NCI-H510A (cell line): ENCODE measurements at regions not wholly inside any gene's neighbourhood (a gene's known extent, or its start where the extent isn't known, plus 50 kb on each side); places are given as distances from the start of the nearest gene placed in this dataset.
A peak's percentile ranks its signal among the peaks of the same experiment; 100 is the strongest.

Experiments used
- DNase-seq: peaks from one replicate; lab custom pipeline; 2025; lab: John Stamatoyannopoulos, UW

GRCh38 chr4:136283977-136284376 is 1248.3 kb downstream of the PCDH18 start:
- no peak for DNase-seq

DNA sequence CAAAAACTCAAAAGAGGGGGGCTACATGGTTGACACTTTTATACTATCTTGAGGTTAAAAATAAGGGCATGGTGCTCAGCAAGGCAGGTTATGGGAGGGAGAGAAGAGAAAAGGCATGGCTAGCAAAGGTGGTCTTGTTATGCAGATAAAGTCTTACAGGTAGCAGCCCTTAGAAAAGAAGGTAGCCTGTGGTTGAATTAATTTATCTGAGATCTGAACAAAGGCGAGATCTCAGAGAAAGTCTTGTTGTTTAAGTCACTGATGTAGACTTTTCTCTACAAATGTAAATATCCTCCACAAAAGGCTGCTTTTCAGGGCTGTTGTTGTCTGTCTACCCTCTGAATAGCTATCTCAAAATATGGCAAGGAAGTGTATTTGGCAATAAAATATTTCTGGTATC is 1250.4 kb downstream of the PCDH18 start:
- no peak for DNase-seq

DNA sequence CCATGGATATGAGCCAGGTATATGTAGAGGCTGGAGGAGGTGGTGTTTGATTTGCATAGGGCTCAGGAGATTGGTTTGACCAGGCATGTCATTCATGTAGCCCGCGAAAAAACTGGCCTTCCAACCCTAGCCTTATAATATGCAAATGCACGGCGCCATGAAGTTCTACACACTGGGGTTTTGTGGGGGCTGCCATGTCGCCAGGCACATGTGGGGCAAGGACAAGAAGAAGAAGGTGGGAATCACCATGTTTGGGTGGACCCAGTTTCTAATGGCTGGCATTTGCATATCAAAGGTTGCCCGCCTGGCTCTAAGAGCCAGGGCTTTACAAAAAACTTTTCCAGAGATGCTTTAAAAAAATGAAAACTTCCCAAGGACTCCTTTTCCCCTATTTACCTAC is 1251.0 kb downstream of the PCDH18 start:
- no peak for DNase-seq

DNA sequence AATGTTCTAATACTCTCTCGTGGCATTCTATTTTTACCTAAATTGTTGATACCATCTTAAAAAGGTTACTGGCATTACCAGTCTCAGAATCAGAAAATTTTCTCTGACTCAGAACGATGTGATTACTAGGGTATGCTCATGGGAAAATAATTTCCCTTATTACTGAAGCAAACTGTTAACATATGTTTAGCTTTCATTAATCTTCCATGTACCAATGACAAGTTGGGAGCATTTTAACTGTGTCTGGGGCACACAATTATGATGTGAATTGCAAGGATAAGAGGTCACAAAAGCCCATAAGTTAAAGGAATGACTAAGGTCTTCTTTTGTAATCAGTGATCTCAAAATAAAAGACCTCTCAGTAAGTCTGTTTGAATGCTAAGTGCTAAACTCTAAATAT is 1254.6 kb downstream of the PCDH18 start:
- DNase-seq: no peak

- DNase-seq: peak; percentile 15
These were observed 1285.4 kb downstream of the PCDH18 start for GRCh38 chr4:136246876-136247275.

DNA sequence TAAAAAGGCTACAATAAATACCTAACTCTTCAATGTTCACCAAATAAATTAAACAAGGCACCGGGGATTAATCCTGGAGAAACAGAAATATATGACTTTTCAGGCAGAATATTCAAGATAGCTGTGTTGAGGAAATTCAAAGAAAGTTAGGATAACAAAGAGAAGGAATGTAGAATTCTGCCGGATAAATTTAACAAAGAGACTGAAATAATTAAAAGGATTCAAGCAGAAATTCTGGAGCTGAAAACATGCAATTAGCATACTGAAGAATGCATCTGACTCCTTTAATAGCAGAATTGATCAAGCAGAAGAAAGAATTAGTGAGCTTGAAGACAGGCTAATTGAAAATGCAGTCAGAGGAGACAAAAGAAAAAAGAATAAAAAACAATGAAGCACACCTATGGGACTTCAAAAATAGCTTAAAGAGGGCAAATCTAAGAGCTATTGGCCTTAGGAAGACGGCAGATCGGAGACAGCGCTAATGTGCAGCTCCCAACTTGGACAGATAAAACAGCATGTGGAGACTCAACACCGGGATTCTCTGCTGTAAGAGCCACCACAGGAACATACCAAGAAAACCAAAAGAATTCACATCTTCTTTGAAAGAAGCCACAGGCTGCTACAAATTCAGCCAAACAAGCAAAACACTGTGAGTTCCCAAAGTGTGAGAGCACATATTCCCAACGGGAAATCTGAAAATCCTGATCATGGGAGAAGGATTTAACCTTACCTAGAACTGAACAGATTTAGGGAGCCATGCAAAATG is 1290.9 kb downstream of the PCDH18 start:
- no peak for DNase-seq

- DNase-seq: no peak
These were observed 1305.0 kb downstream of the PCDH18 start for GRCh38 chr4:136227315-136227714.

GRCh38 chr4:136219592-136220125 is 1312.6 kb downstream of the PCDH18 start:
- no peak for DNase-seq

DNA sequence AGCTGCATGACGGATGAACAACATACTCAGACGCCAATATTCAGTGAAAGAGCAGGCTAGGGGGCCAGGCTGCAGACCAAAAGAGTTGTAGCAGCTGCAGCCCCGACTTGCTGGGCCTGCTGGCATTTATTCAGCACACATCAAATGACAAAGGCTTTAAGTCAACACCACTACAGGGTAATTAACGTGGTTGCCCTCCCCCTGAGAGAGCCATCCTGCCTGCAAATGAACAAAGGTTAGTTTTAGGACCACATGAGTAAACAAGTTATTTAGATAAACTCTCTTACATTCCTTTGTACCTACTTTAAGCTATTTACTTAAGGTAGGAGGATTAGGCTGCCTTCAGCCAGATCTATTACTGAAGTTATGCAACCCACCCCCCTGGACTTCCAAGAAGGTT is 1329.1 kb downstream of the PCDH18 start:
- no peak for DNase-seq

DNA sequence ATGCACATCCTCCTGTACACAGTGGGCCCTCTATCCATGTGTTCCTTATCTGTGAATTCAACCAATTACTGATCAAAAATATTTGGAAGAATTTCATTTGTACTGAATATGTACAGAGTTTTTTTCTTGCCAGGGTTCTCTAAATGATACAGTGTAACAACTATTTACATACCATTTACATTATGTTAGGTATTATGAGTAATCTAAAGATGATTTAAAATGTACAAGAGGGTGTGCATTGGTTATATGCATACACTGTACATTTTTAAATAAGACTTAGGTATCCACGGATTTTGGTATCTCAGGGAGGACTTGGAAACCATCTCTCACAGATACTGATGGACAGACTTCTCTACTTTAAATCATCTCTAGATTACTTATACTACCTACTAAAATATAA is 1333.9 kb downstream of the PCDH18 start:
- no peak for DNase-seq

- no peak for DNase-seq
These were observed 1337.3 kb downstream of the PCDH18 start for GRCh38 chr4:136194962-136195361.

GRCh38 chr4:136186650-136187049 is 1345.6 kb downstream of the PCDH18 start:
- no peak for DNase-seq

DNA sequence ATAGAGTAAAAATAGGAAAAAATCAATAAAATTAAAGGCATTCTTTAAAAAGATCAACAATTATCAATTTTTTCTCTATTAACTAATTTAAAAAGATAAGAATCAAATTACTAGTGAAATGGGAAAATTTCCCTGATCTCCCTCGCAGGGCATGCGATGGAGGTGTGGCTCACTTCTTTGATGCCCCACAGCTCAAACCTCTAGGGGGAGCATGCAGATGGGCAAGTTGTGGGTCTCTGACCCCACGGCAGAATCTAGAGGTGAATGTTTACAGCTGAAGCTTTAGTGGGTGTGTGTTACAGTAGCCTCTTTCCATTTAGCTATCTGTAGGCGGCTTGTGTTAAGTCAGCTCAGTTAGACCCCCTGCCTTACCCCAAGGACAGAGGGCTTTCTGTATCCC is 1348.8 kb downstream of the PCDH18 start:
- DNase-seq: no peak

- DNase-seq: no peak
These were observed 1375.3 kb downstream of the PCDH18 start for GRCh38 chr4:136156947-136157346.

GRCh38 chr4:136150046-136150445 is 1382.2 kb downstream of the PCDH18 start:
- DNase-seq: no peak

DNA sequence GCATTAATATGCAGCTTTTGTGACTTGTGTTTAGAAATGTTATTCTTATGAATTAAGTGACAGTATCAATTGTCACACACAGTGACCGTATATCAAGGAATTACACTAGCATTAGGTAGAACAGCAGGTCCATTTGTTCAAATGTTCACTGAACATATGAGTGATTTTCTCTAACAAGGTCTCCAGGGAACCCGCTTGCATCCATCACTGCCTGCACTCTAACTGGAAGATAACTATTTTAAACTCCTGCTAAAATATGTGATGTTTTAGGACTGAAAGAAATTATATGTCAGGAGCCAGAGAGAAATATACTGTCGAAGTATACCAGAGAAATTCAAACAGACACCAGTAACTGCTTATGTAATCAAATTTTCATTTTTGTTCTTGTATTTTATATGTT is 1395.7 kb downstream of the PCDH18 start:
- DNase-seq: no peak

DNA sequence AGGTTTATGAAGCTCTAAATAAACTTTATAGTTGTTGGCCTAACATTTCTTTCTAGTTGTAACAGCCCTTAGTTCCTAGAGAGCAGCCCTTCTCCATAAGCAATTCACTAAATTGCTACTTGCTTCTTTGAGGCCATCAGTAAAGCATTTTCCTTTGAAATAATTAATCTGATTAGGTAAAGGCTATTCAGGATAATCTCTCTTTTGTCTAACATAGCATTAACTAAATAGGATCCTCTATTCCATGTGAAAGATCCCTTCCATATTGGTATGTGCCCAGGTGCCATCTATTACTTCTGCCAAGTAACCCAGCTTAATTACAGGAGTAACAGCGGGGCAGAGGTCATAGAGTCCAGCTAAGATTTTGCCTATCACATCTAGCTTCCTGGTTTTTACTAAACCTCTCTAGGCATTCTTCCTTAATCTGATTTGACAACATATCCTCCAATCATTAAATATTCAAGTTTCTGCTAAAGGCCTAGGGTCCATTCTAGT is 1408.0 kb downstream of the PCDH18 start:
- DNase-seq: no peak

DNA sequence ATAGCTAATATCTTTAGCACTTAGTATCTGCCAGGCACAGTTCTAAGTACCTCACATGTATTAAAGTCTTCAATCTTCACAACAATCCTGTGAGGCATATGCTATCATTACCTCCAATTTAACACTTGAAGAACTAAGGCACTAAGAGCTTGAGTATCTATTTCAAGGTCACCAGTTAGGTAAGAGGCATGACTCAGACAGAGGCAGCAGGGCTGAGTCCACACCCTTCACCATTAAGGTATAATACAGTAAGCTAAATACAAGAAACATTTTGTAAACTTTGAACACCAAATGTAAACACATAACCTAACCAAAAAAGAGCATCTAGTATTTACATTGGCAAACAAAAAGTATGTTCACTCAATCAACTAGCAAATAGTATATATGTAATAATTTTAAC is 1410.9 kb downstream of the PCDH18 start:
- no peak for DNase-seq

DNA sequence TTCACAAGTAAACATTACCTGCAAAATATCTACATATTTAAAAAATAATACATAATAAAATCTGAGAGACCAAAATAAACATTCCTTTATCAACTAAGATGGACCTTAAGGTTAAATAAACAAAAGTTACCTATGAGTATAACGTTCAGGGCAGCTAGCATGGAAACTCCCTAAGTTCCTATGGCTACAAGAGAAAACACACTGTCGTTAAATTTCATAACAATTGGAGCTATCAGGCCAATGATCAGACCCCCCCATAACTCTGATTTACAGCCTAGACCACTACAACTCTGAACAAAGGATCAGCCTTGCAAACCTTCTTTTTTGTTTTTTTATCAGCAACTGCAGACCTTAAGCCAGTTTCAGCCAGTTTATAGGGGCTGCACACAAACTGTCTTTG is 1418.4 kb downstream of the PCDH18 start:
- DNase-seq: no peak

DNA sequence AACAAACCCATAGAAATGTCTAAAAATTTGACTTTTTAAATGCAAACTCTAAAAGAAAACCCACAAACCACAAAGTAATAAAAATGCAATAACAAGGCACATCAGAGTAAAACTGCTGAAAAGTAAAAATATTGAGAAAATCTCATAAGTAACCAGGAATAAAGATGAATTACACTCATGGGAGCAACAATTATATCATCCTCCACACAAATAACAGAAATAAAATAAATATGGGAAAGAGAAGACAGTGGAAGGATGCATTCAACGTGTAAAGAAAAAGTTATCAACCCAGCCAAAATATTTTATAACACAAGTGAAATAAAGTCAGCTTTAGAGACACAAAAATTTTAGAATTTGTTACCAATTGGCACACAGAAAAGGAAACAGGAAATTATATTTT is 1420.2 kb downstream of the PCDH18 start:
- no peak for DNase-seq

DNA sequence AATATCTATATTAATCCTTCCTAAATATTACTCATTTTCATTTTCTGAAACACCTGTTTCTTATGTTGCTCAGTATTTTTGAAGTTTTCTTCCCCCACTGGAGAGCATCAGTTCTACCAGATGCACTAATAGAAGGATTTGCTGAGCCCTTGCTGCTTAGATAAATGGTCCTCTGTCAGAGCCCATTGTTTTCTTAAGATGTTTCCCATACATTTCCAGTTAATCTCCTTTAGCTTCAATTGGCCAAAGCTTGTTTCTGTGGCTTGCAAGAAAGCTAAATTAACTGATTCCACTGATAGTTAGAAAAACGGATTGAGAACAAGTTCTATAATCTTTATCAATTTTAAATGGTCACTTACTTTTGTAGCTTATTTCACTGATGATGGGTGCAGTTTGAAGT is 1425.5 kb downstream of the PCDH18 start:
- no peak for DNase-seq

- no peak for DNase-seq
These were observed 1428.7 kb downstream of the PCDH18 start for GRCh38 chr4:136103616-136104015.

- no peak for DNase-seq
These were observed 1434.6 kb downstream of the PCDH18 start for GRCh38 chr4:136097676-136098075.
